Esophagus (tissue), 2 donors: ENCODE measurements at regions not wholly inside any gene's neighbourhood (a gene's known extent, or its start where the extent isn't known, plus 50 kb on each side); places are given as distances from the start of the nearest gene placed in this dataset.

ENCODE experiments used
- H3K27ac ChIP-seq, 2 donors: one replicate each; pipeline ENCODE4 v1.5.1; 2013; ENCODE audit warnings: low read depth in 2 of 2, mild to moderate bottlenecking in 2 of 2, inconsistent platforms in 1 of 2, low read length in 1 of 2, moderate library complexity in 1 of 2
- H3K27me3 ChIP-seq, 2 donors: one replicate each; pipeline ENCODE4 v1.6.1; 2013; ENCODE audit warnings: low read length in 2 of 2, control low read depth in 1 of 2, mild to moderate bottlenecking in 1 of 2; ENCODE audit not compliant: insufficient read depth in 2 of 2, control insufficient read depth in 1 of 2
- H3K36me3 ChIP-seq, 2 donors: one replicate each; pipeline ENCODE4 v1.6.1; 2013; ENCODE audit warnings: low read length in 1 of 2; ENCODE audit not compliant: control insufficient read depth in 2 of 2, insufficient read depth in 2 of 2
- H3K4me1 ChIP-seq, 2 donors: one replicate each; pipeline ENCODE4 v1.6.1; 2013; ENCODE audit warnings: low read length in 1 of 2; ENCODE audit not compliant: control insufficient read depth in 2 of 2, insufficient read depth in 2 of 2
- H3K4me3 ChIP-seq, 2 donors: one replicate each; pipeline ENCODE4 v1.5.1; 2013; ENCODE audit warnings: low read length in 2 of 2, mild to moderate bottlenecking in 2 of 2, low read depth in 1 of 2, moderate library complexity in 1 of 2
- H3K9me3 ChIP-seq, 2 donors: one replicate each; pipeline ENCODE4 v1.6.1; 2013; ENCODE audit warnings: mild to moderate bottlenecking in 2 of 2, low read depth in 1 of 2, low read length in 1 of 2, moderate library complexity in 1 of 2; ENCODE audit not compliant: control insufficient read depth in 2 of 2, insufficient read depth in 1 of 2
- WGBS, 2 donors: extraction: QIAGEN DNeasy Blood & Tissue Kit; methylation state at CpG; one replicate each; pipeline ENCODE4 v1.1.7; 2013; 5-methylcytosine and 5-hydroxymethylcytosine counted together
- donor health status: healthy with polysubstance abuse.
- donor health status: Bipolar disorder and iron deficiency.

GRCh38 chr4:12071316-12071715 is 642.6 kb upstream of the HS3ST1 start:
- Histone ChIP-seq H3K36me3 (no peaks in the 10 kb centered on the region), H3K27ac (no peak overlapping the region), H3K4me3 (no peak overlapping the region), H3K27me3 (no peaks in the 10 kb centered on the region), H3K4me1 (no peaks in the 10 kb centered on the region), H3K9me3 (no peaks in the 10 kb centered on the region)
- 59 to 65% methylated on average over 2 of the region's 2 CpGs for WGBS, 2 donors

GRCh38 chr4:12053966-12054365 is 625.3 kb upstream of the HS3ST1 start:
- no peaks in the 10 kb centered on the region for H3K4me1 ChIP-seq
- 82 to 83% methylated on average over 2 of the region's 2 CpGs for WGBS, 2 donors
- peaks cover 2 to 3% of the 10 kb centered on the region in 2 donors for H3K9me3 ChIP-seq
- no peaks in the 10 kb centered on the region for H3K36me3 ChIP-seq
- no peaks in the 10 kb centered on the region for H3K27me3 ChIP-seq
- H3K4me3 ChIP-seq: no peak overlapping the region
- no peak overlapping the region for H3K27ac ChIP-seq

- Histone ChIP-seq H3K4me1 (no peaks in the 10 kb centered on the region), H3K27me3 (no peaks in the 10 kb centered on the region), H3K36me3 (no peaks in the 10 kb centered on the region), H3K27ac (no peak overlapping the region), H3K4me3 (no peak overlapping the region), H3K9me3 (peaks cover 2 to 3% of the 10 kb centered on the region in 2 donors)
Measured at GRCh38 chr4:12053556-12053955, 624.9 kb upstream of the HS3ST1 start.

- Histone ChIP-seq H3K36me3 (no peaks in the 10 kb centered on the region), H3K27me3 (no peaks in the 10 kb centered on the region)
Measured at GRCh38 chr4:12050357-12050756, 621.7 kb upstream of the HS3ST1 start.

GRCh38 chr4:12042818-12043217 is 614.1 kb upstream of the HS3ST1 start:
- Histone ChIP-seq H3K4me3 (no peak overlapping the region), H3K36me3 (no peaks in the 10 kb centered on the region), H3K4me1 (no peaks in the 10 kb centered on the region), H3K27ac (no peak overlapping the region), H3K27me3 (no peaks in the 10 kb centered on the region), H3K9me3 (no peaks in the 10 kb centered on the region)
- 79 to 82% methylated on average over 4 of the region's 4 CpGs for WGBS, 2 donors

More at GRCh38 chr4:12050357-12050756, 621.7 kb upstream of the HS3ST1 start:
- peaks cover 2 to 3% of the 10 kb centered on the region in 2 donors for H3K9me3 ChIP-seq
- no peak overlapping the region for H3K4me3 ChIP-seq
- no peak overlapping the region for H3K27ac ChIP-seq
- no peaks in the 10 kb centered on the region for H3K4me1 ChIP-seq

- Histone ChIP-seq H3K36me3 (no peaks in the 10 kb centered on the region), H3K27me3 (peaks cover 0 to 2% of the 10 kb centered on the region in 2 donors), H3K4me3 (no peak overlapping the region), H3K4me1 (no peaks in the 10 kb centered on the region), H3K27ac (no peak overlapping the region), H3K9me3 (no peaks in the 10 kb centered on the region)
- WGBS, 2 donors: 56 to 59% methylated on average over 2 of the region's 2 CpGs
Measured at GRCh38 chr4:12041828-12042227, 613.1 kb upstream of the HS3ST1 start.

GRCh38 chr4:12036450-12036849 is 607.8 kb upstream of the HS3ST1 start:
- no peaks in the 10 kb centered on the region for H3K36me3 ChIP-seq
- H3K9me3 ChIP-seq: no peaks in the 10 kb centered on the region
- H3K4me1 ChIP-seq: no peaks in the 10 kb centered on the region
- H3K27me3 ChIP-seq: peaks cover 0 to 2% of the 10 kb centered on the region in 2 donors
- no peak overlapping the region for H3K27ac ChIP-seq
- H3K4me3 ChIP-seq: no peak overlapping the region
- WGBS, 2 donors: 56 to 68% methylated on average over 3 of the region's 3 CpGs

- H3K9me3 ChIP-seq: peaks cover 0 to 5% of the 10 kb centered on the region in 2 donors
- no peaks in the 10 kb centered on the region for H3K4me1 ChIP-seq
- H3K27ac ChIP-seq: no peak overlapping the region
- 89 to 90% methylated on average over 5 of the region's 5 CpGs for whole genome bisulfite sequencing, 2 donors
- no peaks in the 10 kb centered on the region for H3K27me3 ChIP-seq
- no peak overlapping the region for H3K4me3 ChIP-seq
- H3K36me3 ChIP-seq: no peaks in the 10 kb centered on the region
Measured at GRCh38 chr4:12028258-12028657, 599.6 kb upstream of the HS3ST1 start.

GRCh38 chr4:12022409-12022808 is 593.7 kb upstream of the HS3ST1 start:
- 93 to 97% methylated on average over 2 of the region's 2 CpGs for WGBS, 2 donors
- Histone ChIP-seq H3K4me1 (no peaks in the 10 kb centered on the region), H3K36me3 (no peaks in the 10 kb centered on the region), H3K27ac (no peak overlapping the region), H3K9me3 (no peaks in the 10 kb centered on the region), H3K27me3 (no peaks in the 10 kb centered on the region), H3K4me3 (no peak overlapping the region)

- H3K4me1 ChIP-seq: no peaks in the 10 kb centered on the region
- H3K27me3 ChIP-seq: no peaks in the 10 kb centered on the region
- H3K27ac ChIP-seq: no peak overlapping the region
- no peaks in the 10 kb centered on the region for H3K36me3 ChIP-seq
- no peak overlapping the region for H3K4me3 ChIP-seq
- WGBS, 2 donors: 97 to 100% methylated on average over 1 of the region's 1 CpG
- peaks cover 0 to 5% of the 10 kb centered on the region in 2 donors for H3K9me3 ChIP-seq
Measured at GRCh38 chr4:12016729-12017128, 588.0 kb upstream of the HS3ST1 start.
